T-helper 2 cell (primary cell): ENCODE measurements at regions not wholly inside any gene's neighbourhood (a gene's known extent, or its start where the extent isn't known, plus 50 kb on each side); places are given as distances from the start of the nearest gene placed in this dataset.
"Not testable (repeated sequence)": the region's sequence is repeated elsewhere in the genome, so short reads cannot be mapped to it uniquely, and the experiment has no call there.

Experiments
- DNase-seq, 5 experiments: peaks; one replicate each; pipeline versions ENCODE4 v3.0.0 to v3.0.0-alpha.2; 2012 to 2022

DNA sequence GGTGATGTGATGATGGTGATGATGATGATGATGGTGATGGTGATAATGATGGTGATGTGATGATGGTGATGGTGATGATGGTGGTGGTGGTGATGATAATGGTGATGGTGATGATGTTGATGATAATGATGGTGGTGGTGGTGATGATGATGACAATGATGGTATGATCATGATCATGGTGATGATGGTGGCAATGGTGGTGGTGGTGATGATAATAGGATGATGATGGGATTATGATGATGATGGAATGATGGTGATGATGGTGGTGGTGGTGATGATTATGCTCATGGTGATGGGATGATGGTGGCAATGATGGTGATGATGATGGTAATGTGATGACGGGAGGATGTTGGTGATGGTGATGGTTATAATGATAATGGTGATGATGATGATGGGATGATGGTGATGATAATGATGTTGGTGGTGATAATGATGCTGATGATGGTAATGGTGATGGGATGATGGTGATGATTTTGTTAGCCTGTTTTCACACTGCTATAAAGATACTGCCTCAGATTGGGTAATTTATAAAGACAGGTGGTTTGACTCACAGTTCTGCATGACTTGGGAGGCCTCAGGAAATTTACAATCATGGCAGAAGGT is 314.8 kb upstream of the SFSWAP start:
- no peak for DNase-seq

- DNase-seq = no peak
Observed at GRCh38 chr12:131397493-131398181, 313.3 kb upstream of the SFSWAP start.

DNA sequence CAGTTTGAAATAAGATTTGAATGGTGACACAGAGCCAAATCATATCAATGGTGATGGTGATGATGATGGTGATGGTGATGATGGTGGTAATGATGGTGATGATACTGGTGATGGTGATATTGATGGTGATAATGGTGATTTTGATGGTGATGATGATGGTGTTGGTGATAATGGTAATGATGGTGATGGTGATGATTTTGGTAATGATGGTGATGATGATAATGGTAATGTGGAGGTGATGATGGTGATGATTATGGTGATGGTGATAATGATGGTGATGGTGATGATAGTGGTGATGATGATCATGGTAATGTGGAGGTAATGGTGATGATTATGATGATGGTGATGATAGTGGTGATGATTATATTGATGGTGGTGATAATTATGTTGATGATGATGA is 311.9 kb upstream of the SFSWAP start:
- no peak for DNase-seq

- DNase-seq = not testable (repeated sequence)
Observed at GRCh38 chr12:131400668-131401294, 310.1 kb upstream of the SFSWAP start.

DNA sequence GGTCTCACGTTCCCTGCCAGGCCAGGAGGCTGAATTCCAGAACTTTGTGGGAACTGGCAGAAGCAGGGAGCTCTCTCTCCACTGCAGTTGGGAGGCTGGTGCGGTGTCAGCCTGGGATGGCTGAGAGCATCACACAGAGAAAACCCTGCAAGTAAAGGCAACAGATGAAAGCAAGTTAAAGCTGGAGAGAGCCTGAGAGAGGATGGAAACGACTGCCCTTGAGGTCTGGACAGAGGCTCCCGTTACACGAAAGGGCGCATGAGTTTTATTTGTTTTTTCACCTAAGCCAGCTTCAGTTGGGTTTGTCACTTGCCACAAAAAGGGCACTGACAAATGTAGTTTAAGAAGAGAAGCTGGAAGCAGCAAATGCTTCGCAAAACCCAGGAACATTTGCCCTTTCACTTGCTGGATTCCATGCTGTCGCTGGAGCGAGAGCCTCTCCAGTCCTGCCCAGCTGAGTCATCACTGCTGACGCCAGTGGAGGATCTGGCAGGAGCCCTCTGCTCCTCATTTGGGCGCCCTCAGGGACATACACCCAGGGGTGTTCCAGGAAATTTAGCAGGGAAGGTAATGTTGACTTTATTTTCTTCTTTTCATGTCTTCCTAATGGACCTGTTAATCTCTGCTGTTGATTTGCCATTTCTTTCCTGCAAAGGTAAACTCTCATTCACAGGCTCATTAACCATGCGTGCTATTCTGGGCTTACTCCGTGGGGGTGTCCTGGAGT is 308.8 kb upstream of the SFSWAP start:
- not testable (repeated sequence) for DNase-seq

DNA sequence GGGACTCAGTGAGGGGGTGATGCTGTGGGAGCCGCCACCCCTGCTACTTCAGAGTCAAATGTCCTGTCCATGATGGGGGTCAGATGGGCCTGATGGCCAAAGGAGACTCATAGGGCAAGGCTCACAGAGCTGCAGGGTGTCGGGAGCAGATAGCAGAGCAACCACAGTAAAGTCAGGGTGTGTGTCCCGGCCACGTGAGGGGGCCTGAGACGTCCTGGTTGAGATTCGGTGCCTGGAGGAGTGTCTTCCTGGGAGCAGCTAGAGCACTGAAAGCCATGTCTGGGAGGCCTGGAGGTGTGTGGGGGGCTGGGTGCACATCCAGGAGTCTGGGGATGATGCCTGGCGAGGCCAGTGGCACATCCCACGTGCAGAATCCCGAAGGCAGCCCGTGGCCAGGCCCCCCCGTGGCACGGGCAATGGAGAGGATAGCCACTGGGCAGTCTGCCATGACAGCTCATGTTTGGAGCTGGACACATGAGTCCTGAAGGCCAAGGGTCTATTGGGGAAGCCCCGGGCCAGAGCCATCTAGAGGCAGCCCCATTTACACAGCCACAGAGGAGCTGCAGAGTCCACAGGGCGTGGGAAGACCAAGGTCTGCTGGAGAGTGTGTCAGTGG is 308.0 kb upstream of the SFSWAP start:
- DNase-seq = no peak

- no peak for DNase-seq
Observed at GRCh38 chr12:131403676-131404075, 307.2 kb upstream of the SFSWAP start.

DNA sequence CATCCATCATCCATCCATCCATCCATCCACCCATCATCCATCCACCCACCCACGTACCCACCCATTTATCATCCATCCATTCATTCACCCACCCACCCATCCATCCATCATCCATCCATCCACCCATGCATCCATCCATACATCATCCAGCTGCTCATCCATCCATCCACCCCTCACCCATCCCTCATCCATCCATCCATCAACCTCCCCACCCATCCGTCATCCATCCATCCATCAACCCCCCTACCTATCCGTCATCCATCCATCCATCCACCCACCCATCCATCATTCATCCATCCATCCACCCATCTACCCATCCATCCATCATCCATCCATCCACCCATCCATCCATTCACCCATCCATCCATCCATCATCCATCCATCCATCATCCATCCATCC is 306.2 kb upstream of the SFSWAP start:
- DNase-seq = no peak

DNA sequence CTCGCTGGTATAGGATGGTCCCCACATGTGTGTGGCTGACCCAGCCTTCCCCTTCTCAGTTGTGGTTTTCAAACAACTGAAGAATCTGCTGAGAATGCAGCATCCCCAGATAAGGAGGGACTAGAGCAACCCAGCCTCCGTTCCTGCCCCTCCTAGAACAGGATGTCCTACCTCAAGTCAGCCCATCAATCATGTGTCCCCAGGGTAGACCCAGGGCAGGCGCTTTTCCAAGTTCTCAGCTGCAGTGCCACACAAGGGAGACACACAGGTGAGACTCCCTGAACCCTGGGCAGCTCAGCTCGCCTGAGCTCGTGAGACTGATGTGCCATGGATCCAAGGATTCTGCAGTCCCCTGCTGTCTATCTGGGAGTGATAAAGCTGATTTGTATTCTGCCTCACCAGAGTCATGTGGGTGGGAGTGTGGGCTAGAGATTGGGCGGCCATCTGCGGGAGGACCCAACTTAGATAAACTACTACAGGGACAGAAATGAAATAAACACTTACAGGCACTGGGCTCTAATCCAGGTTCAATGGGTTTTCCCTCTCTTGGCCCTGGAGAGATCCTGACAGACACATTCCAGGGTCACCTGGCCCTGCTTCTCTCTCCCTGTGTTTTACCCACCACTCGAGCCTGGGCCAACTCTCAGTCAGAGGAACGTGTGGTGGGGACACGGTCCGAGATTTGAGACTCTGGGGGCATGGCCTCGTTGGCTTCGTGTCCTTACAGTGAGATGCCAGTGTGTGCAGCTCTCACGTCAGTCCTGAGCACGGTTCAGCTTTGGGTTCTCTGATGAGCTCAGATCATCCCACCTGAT is 303.5 kb upstream of the SFSWAP start:
- no peak for DNase-seq

- no peak for DNase-seq
Observed at GRCh38 chr12:131408036-131408365, 302.9 kb upstream of the SFSWAP start.

DNA sequence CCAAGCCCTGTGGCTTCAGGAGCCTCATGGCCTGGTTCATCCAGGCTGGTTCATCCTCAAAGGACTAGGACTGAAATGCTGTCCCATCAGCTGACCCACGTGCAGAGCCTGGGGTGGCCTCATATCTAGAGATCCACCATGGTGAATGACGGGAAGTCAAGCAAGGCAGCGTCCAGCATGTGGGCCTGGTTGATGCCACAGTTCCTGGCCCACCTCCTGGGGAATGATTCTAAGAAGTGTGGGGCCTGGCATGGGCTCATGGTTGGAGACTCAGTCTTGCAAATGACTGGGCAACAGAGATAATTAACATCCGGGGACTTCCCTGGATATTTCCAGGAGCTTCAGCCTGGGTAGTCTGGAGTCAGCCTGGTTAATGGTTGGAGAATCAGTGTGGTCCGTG is 302.4 kb upstream of the SFSWAP start:
- DNase-seq = no peak

DNA sequence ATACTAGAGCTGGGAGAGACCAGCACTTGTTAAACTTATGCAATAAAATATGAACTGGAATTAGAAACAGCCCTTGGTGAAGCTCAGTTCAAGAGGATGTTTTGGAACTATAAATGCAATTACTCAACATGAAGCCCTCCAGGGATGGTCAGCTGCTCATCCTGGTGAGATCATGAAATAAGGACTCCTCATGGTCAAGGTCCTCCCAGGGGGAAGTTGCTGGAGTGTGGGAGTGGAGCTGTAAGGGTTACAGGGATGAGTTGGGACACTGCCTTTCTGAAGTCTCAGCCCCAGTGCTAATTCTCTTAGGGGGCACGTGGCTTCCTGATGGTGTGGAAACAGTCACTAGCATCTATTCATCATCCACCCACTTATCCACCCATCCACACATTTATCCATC is 301.7 kb upstream of the SFSWAP start:
- no peak for DNase-seq

DNA sequence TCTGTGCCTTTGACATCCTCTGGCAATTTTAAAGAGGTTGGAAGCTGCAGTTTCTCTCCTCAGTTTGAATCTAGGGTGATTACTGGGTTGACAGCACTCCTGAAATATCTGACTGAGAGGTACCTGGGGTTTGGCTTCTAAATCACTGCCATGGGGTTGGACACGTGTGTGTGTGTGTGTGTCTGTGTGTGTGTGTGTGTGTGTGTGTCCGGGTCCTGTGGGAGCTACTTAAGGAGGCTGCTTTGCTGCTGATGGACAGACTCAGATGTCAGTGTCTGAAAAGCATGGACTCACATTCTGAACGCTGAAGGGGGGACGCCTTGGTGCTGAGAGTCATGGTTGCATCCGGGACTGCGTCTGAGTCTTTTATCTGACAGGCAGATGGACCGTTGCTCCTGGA is 299.1 kb upstream of the SFSWAP start:
- not testable (repeated sequence) for DNase-seq

- no peak for DNase-seq
Observed at GRCh38 chr12:131413006-131413405, 297.9 kb upstream of the SFSWAP start.

- DNase-seq = no peak
Observed at GRCh38 chr12:131413471-131413870, 297.4 kb upstream of the SFSWAP start.

DNA sequence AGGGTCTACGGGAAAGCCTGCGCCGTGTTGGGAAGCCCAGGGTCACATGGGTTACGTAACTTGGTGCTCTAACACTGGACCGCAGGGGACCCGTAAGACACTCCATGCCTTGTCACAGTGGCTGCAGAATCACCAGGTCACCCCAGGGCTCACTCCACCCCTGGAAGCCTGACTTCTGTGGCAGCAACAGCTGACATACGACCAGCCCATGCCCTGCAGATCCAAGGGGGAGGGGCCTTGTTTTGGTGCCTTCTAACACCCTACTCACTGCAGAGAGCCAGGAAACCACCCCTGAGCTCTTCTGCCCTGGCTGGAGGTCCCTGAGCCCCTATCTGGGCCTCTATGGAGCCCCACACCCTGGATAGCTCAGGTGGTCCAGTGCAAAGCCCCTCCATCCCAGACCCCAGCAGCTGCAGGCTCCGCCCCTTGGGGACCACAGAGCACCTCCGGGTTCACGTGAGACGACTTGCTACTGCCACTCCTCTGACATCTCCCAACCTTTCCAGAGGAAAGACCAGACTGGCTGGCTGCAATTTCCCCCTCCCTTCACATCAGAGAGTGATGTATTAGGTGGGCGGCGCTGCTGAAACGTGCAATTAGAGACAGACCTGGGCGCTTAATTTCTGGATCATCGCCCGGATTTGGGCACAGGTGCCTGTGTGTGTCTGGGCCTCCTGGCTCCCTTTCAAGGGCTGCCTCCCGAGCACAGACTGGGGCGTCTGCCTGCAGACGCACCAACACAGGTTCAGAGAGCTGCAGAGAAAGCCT is 296.6 kb upstream of the SFSWAP start:
- not testable (repeated sequence) for DNase-seq

- DNase-seq = peak in 1 of 5 experiments; percentile 7
Observed at GRCh38 chr12:131415781-131416180, 295.1 kb upstream of the SFSWAP start.

DNA sequence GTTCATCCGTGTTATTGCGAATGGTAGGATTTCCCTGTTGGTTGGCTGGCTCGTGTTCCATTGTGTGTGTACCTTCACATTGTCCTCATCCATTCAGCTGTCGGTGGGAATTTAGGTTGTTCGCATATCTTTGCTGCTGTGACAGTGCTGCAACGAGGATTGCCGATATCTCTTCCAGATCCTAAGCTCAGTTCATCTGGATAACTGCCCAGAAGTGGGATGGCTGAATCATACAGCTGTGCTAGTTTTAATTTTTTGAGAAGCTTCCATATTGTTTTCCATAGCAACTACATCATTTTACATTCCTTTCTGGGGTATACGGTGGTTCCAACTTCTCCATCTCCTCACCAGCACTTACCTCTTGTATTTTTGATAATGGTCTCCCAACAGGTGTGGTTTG is 292.8 kb upstream of the SFSWAP start:
- DNase-seq = no peak

DNA sequence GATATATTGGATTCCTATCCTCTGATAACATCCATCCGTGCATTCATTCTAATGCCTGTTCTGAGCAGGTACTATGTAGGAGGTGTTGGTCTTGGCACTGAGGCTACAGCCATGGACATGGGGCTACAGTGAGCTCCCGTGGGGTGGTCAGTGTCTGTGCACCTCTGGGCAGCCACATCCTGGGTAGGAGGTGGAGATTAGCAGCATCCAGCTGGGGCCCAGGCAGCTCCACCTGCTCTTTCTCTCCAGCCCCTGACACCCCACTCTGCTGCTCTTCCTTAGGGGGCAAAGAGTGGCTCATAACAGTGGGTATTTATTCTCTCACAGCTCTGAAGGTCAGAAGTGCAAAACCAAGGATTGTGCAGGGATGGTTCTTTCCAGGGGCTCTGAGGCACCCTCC is 292.0 kb upstream of the SFSWAP start:
- no peak for DNase-seq

- DNase-seq = no peak
Observed at GRCh38 chr12:131420867-131421447, 289.9 kb upstream of the SFSWAP start.

GRCh38 chr12:131421509-131422186 is 289.2 kb upstream of the SFSWAP start:
- no peak for DNase-seq
